ENCODE measurements at regions not wholly inside any gene's neighbourhood (a gene's known extent, or its start where the extent isn't known, plus 50 kb on each side); places are given as distances from the start of the nearest gene placed in this dataset.

- Histone ChIP-seq H3K36me3 (ENCODE audit: control insufficient read depth in 1 of 2, insufficient read depth in 2 of 2, low read depth in 1 of 2, low read length in 2 of 2) (no peaks in the 10 kb centered on the region), H3K18ac (ENCODE audit: low read depth in 1 of 2, low read length in 2 of 2) (no peak overlapping the region), H4K91ac (ENCODE audit: low read length) (no peak overlapping the region), H3K27ac (ENCODE audit: low read length, poor library complexity, severe bottlenecking) (no peak overlapping the region), H2AK5ac (ENCODE audit: low read length, severe bottlenecking) (no peak overlapping the region), H3K79me1 (replicated peaks; ENCODE audit: low read length, poor library complexity, severe bottlenecking) (no peaks in the 10 kb centered on the region), H2BK15ac (ENCODE audit: low read depth, poor library complexity, severe bottlenecking) (no peak overlapping the region), H3K14ac (ENCODE audit: low read length in 2 of 2) (no peak overlapping the region), H3K27me3 (ENCODE audit: control insufficient read depth in 1 of 2, insufficient read depth in 1 of 2, low read length in 2 of 2) (peaks cover 0 to 28% of the 10 kb centered on the region in 2 experiments), H3K4me1 (ENCODE audit: control insufficient read depth, insufficient read depth, low read depth, low read length) (no peaks in the 10 kb centered on the region), H2BK12ac (ENCODE audit: low read length in 2 of 2) (no peak overlapping the region), H3K9me3 (ENCODE audit: control insufficient read depth, low read length) (no peaks in the 10 kb centered on the region), H2BK120ac (ENCODE audit: low read depth, low read length) (no peak overlapping the region), H3K23ac (ENCODE audit: low read length in 2 of 2) (no peak overlapping the region), H3K4ac (ENCODE audit: low read depth in 1 of 2, low read length in 2 of 2) (no peak overlapping the region), H4K8ac (ENCODE audit: low read length) (no peak overlapping the region), H2AFZ (ENCODE audit: low read depth, low read length) (no peak overlapping the region), H3K4me2 (ENCODE audit: low read length, poor library complexity, severe bottlenecking) (no peak overlapping the region), H3K4me3 (ENCODE audit: insufficient read depth in 1 of 2, low read depth in 1 of 2, low read length in 2 of 2) (no peak overlapping the region), H2BK5ac (ENCODE audit: low read depth, low read length, poor library complexity, severe bottlenecking) (no peak overlapping the region), H3K9ac (ENCODE audit: low read length) (peak overlapping the region; percentile 15)
- peak; percentile 91 for DNase-seq
- WGBS = 71% methylated on average over 1 of the region's 8 CpGs
Measured at GRCh38 chrX:104343428-104344129, 88.8 kb upstream of the ESX1 start.

DNA sequence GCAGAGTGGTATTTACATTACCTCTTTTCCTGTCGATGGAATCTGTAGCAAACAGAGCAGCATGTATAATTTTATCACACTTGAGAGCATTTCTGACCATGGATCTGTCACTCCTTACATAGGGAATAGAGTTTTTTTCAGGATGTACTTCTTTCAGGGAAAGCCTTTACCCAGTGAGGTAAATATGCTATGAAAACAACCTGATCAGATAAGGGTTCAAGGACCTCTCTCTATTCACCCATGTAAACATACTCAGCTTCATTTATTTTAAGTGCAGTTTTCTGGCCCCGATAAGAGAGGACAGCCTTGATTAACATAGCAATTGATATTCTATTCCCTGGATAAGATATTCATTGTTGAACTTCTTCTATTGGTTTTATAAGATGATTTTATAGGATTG, 87.3 kb upstream of the ESX1 start:
- no peak overlapping the region for H2AK5ac ChIP-seq (ENCODE audit: low read length, severe bottlenecking)
- no CpG with 5 or more reads among the region's 2 CpGs for WGBS
- no peaks in the 10 kb centered on the region for H3K4me1 ChIP-seq (ENCODE audit: control insufficient read depth, insufficient read depth, low read depth, low read length)
- no peaks in the 10 kb centered on the region for H3K79me1 ChIP-seq (replicated peaks; ENCODE audit: low read length, poor library complexity, severe bottlenecking)
- H4K91ac ChIP-seq (ENCODE audit: low read length) = no peak overlapping the region
- no peak overlapping the region for H3K23ac ChIP-seq (ENCODE audit: low read length in 2 of 2)
- no peak overlapping the region for H3K4me3 ChIP-seq (ENCODE audit: insufficient read depth in 1 of 2, low read depth in 1 of 2, low read length in 2 of 2)
- no peak overlapping the region for H2BK15ac ChIP-seq (ENCODE audit: low read depth, poor library complexity, severe bottlenecking)
- H3K36me3 ChIP-seq (ENCODE audit: control insufficient read depth in 1 of 2, insufficient read depth in 2 of 2, low read depth in 1 of 2, low read length in 2 of 2) = no peaks in the 10 kb centered on the region
- H4K8ac ChIP-seq (ENCODE audit: low read length) = no peak overlapping the region
- H2BK5ac ChIP-seq (ENCODE audit: low read depth, low read length, poor library complexity, severe bottlenecking) = no peak overlapping the region
- H3K27ac ChIP-seq (ENCODE audit: low read length, poor library complexity, severe bottlenecking) = no peak overlapping the region
- no peak overlapping the region for H2AFZ ChIP-seq (ENCODE audit: low read depth, low read length)
- no peak overlapping the region for H3K14ac ChIP-seq (ENCODE audit: low read length in 2 of 2)
- H3K9me3 ChIP-seq (ENCODE audit: control insufficient read depth, low read length) = no peaks in the 10 kb centered on the region
- no peak overlapping the region for H3K4me2 ChIP-seq (ENCODE audit: low read length, poor library complexity, severe bottlenecking)
- no peak overlapping the region for H2BK120ac ChIP-seq (ENCODE audit: low read depth, low read length)
- H3K9ac ChIP-seq (ENCODE audit: low read length) = no peak overlapping the region
- DNase-seq = no peak
- H3K27me3 ChIP-seq (ENCODE audit: control insufficient read depth in 1 of 2, insufficient read depth in 1 of 2, low read length in 2 of 2) = peaks cover 0 to 28% of the 10 kb centered on the region in 2 experiments
- H3K4ac ChIP-seq (ENCODE audit: low read depth in 1 of 2, low read length in 2 of 2) = no peak overlapping the region
- H2BK12ac ChIP-seq (ENCODE audit: low read length in 2 of 2) = no peak overlapping the region
- H3K18ac ChIP-seq (ENCODE audit: low read depth in 1 of 2, low read length in 2 of 2) = no peak overlapping the region

DNA sequence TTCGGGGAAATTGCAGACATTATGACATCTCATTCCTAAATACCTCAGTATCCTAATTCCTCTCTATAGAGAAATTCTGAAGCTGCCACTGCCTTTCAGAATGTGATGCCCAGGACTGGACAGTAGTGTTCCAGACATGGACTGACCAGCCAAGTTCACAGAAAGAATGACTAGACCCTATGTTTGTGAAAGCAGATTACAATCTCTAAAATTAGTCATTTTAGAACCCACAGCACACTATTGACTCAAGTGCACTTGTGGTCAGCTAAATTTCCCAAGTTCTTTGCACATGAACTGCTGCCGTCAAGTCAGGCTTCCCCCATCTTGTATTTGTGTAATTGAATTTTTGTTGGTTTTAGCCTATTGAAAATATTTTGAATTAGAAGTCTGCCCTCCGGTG, 81.0 kb upstream of the ESX1 start:
- H3K14ac ChIP-seq (ENCODE audit: low read length in 2 of 2) = no peak overlapping the region
- no peak overlapping the region for H3K4me2 ChIP-seq (ENCODE audit: low read length, poor library complexity, severe bottlenecking)
- H3K79me1 ChIP-seq (replicated peaks; ENCODE audit: low read length, poor library complexity, severe bottlenecking) = no peaks in the 10 kb centered on the region
- H2BK120ac ChIP-seq (ENCODE audit: low read depth, low read length) = no peak overlapping the region
- no peak overlapping the region for H4K91ac ChIP-seq (ENCODE audit: low read length)
- H2AFZ ChIP-seq (ENCODE audit: low read depth, low read length) = no peak overlapping the region
- no peaks in the 10 kb centered on the region for H3K4me1 ChIP-seq (ENCODE audit: control insufficient read depth, insufficient read depth, low read depth, low read length)
- H3K27ac ChIP-seq (ENCODE audit: low read length, poor library complexity, severe bottlenecking) = no peak overlapping the region
- no peak overlapping the region for H2BK12ac ChIP-seq (ENCODE audit: low read length in 2 of 2)
- no peaks in the 10 kb centered on the region for H3K36me3 ChIP-seq (ENCODE audit: control insufficient read depth in 1 of 2, insufficient read depth in 2 of 2, low read depth in 1 of 2, low read length in 2 of 2)
- H3K9ac ChIP-seq (ENCODE audit: low read length) = no peak overlapping the region
- H2BK15ac ChIP-seq (ENCODE audit: low read depth, poor library complexity, severe bottlenecking) = no peak overlapping the region
- no peak overlapping the region for H3K18ac ChIP-seq (ENCODE audit: low read depth in 1 of 2, low read length in 2 of 2)
- no peak overlapping the region for H2AK5ac ChIP-seq (ENCODE audit: low read length, severe bottlenecking)
- WGBS = 25% methylated on average over 1 of the region's 3 CpGs
- H3K23ac ChIP-seq (ENCODE audit: low read length in 2 of 2) = no peak overlapping the region
- peaks cover 0 to 14% of the 10 kb centered on the region in 2 experiments for H3K27me3 ChIP-seq (ENCODE audit: control insufficient read depth in 1 of 2, insufficient read depth in 1 of 2, low read length in 2 of 2)
- no peak overlapping the region for H4K8ac ChIP-seq (ENCODE audit: low read length)
- DNase-seq = peak; percentile 92
- H3K4ac ChIP-seq (ENCODE audit: low read depth in 1 of 2, low read length in 2 of 2) = no peak overlapping the region
- no peak overlapping the region for H3K4me3 ChIP-seq (ENCODE audit: insufficient read depth in 1 of 2, low read depth in 1 of 2, low read length in 2 of 2)
- no peaks in the 10 kb centered on the region for H3K9me3 ChIP-seq (ENCODE audit: control insufficient read depth, low read length)
- no peak overlapping the region for H2BK5ac ChIP-seq (ENCODE audit: low read depth, low read length, poor library complexity, severe bottlenecking)

- DNase-seq = no peak
- H4K91ac ChIP-seq (ENCODE audit: low read length) = no peak overlapping the region
- no peak overlapping the region for H3K4ac ChIP-seq (ENCODE audit: low read depth in 1 of 2, low read length in 2 of 2)
- H3K9me3 ChIP-seq (ENCODE audit: control insufficient read depth, low read length) = no peaks in the 10 kb centered on the region
- peak overlapping the region in 1 of 2 experiments; percentile 52 for H3K18ac ChIP-seq (ENCODE audit: low read depth in 1 of 2, low read length in 2 of 2)
- H4K8ac ChIP-seq (ENCODE audit: low read length) = no peak overlapping the region
- 93% methylated on average over 1 of the region's 1 CpG for WGBS
- no peaks in the 10 kb centered on the region for H3K79me1 ChIP-seq (replicated peaks; ENCODE audit: low read length, poor library complexity, severe bottlenecking)
- no peak overlapping the region for H3K27ac ChIP-seq (ENCODE audit: low read length, poor library complexity, severe bottlenecking)
- no peak overlapping the region for H2BK120ac ChIP-seq (ENCODE audit: low read depth, low read length)
- H3K23ac ChIP-seq (ENCODE audit: low read length in 2 of 2) = no peak overlapping the region
- no peak overlapping the region for H3K4me3 ChIP-seq (ENCODE audit: insufficient read depth in 1 of 2, low read depth in 1 of 2, low read length in 2 of 2)
- no peak overlapping the region for H2AK5ac ChIP-seq (ENCODE audit: low read length, severe bottlenecking)
- no peak overlapping the region for H3K14ac ChIP-seq (ENCODE audit: low read length in 2 of 2)
- H2BK5ac ChIP-seq (ENCODE audit: low read depth, low read length, poor library complexity, severe bottlenecking) = no peak overlapping the region
- H2BK12ac ChIP-seq (ENCODE audit: low read length in 2 of 2) = no peak overlapping the region
- H3K27me3 ChIP-seq (ENCODE audit: control insufficient read depth in 1 of 2, insufficient read depth in 1 of 2, low read length in 2 of 2) = peaks cover 0 to 10% of the 10 kb centered on the region in 2 experiments
- H3K9ac ChIP-seq (ENCODE audit: low read length) = no peak overlapping the region
- H3K4me2 ChIP-seq (ENCODE audit: low read length, poor library complexity, severe bottlenecking) = no peak overlapping the region
- no peaks in the 10 kb centered on the region for H3K4me1 ChIP-seq (ENCODE audit: control insufficient read depth, insufficient read depth, low read depth, low read length)
- H3K36me3 ChIP-seq (ENCODE audit: control insufficient read depth in 1 of 2, insufficient read depth in 2 of 2, low read depth in 1 of 2, low read length in 2 of 2) = no peaks in the 10 kb centered on the region
- H2AFZ ChIP-seq (ENCODE audit: low read depth, low read length) = no peak overlapping the region
- H2BK15ac ChIP-seq (ENCODE audit: low read depth, poor library complexity, severe bottlenecking) = no peak overlapping the region
Measured at GRCh38 chrX:104334971-104335370, 80.2 kb upstream of the ESX1 start.

Measured in mesenchymal stem cell (in vitro differentiated cells and primary cell).